Left colon (tissue), 2 donors: ENCODE measurements at regions not wholly inside any gene's neighbourhood (a gene's known extent, or its start where the extent isn't known, plus 50 kb on each side); places are given as distances from the start of the nearest gene placed in this dataset.

Experiments used
- ATAC-seq: fragments of 200-7000 bp; cut with Tn5 transposase; one replicate; pipeline ENCODE4 v1.9.1; 2020; ENCODE audit warnings: mild to moderate bottlenecking, moderate library complexity
- DNase-seq, 2 donors: peaks; one replicate each; pipeline ENCODE4 v3.0.0-alpha.2; 2020
- intact Hi-C, 2 donors: fragments of 100-400 bp; cut with DNase I in 1 of 2; cut with micrococcal nuclease in 1 of 2; formaldehyde crosslinking; loops; one replicate each; pipeline versions ENCODE4 v1.11.2 to v1.14.0; 2022; cut with DNase I, micrococcal nuclease
- donor health status: DM: no; HTN: no; CAD: no.
- donor health status: DM: yes; HTN: yes; CAD: no.

GRCh38 chr9:135260221-135261180 lies 173.0 kb downstream of the OLFM1 start:
- no peak for DNase-seq
- ATAC-seq = no peak
- intact Hi-C loops = no loop called here

GRCh38 chr9:135262248-135262647 lies 174.8 kb downstream of the OLFM1 start:
- intact Hi-C loops = no loop called here
- no peak for ATAC-seq

GRCh38 chr9:135263511-135263910 lies 176.0 kb downstream of the OLFM1 start:
- ATAC-seq (no peak), DNase-seq (no peak)
- intact Hi-C loops = no loop called here

More at GRCh38 chr9:135262248-135262647, 174.8 kb downstream of the OLFM1 start:
- DNase-seq = no peak

- no peak for DNase-seq
- intact Hi-C loops = no loop called here
- no peak for ATAC-seq
These were observed 178.5 kb downstream of the OLFM1 start for GRCh38 chr9:135265931-135266330.

- ATAC-seq (no peak), DNase-seq (no peak)
- intact Hi-C loops = no loop called here
These were observed 179.8 kb downstream of the OLFM1 start for GRCh38 chr9:135267191-135267809.

- no peak for ATAC-seq
- no peak for DNase-seq
- intact Hi-C loops = no loop called here
These were observed 180.6 kb downstream of the OLFM1 start for GRCh38 chr9:135268031-135268430.

GRCh38 chr9:135268981-135269380 lies 181.5 kb downstream of the OLFM1 start:
- intact Hi-C loops = no loop called here
- no peak for ATAC-seq
- no peak for DNase-seq

- ATAC-seq = no peak
- intact Hi-C loops = no loop called here
- no peak for DNase-seq
These were observed 182.7 kb downstream of the OLFM1 start for GRCh38 chr9:135269912-135270830.

- DNase-seq = no peak
- intact Hi-C loops = no loop called here
These were observed 184.0 kb downstream of the OLFM1 start for GRCh38 chr9:135271425-135271824.

GRCh38 chr9:135272608-135273007 lies 185.1 kb downstream of the OLFM1 start:
- intact Hi-C loops = no loop called here

More at GRCh38 chr9:135271425-135271824, 184.0 kb downstream of the OLFM1 start:
- no peak for ATAC-seq

GRCh38 chr9:135273008-135273407 lies 185.5 kb downstream of the OLFM1 start:
- ATAC-seq (no peak), DNase-seq (no peak)
- intact Hi-C loops = no loop called here

More at GRCh38 chr9:135272608-135273007, 185.1 kb downstream of the OLFM1 start:
- ATAC-seq (no peak), DNase-seq (no peak)

GRCh38 chr9:135275163-135275562 lies 187.7 kb downstream of the OLFM1 start:
- ATAC-seq = no peak

GRCh38 chr9:135275571-135276289 lies 188.3 kb downstream of the OLFM1 start:
- no peak for DNase-seq
- no peak for ATAC-seq
- intact Hi-C loops = no loop called here

More at GRCh38 chr9:135275163-135275562, 187.7 kb downstream of the OLFM1 start:
- intact Hi-C loops = no loop called here
- DNase-seq = no peak

- DNase-seq = no peak
- no peak for ATAC-seq
- intact Hi-C loops = no loop called here
These were observed 190.0 kb downstream of the OLFM1 start for GRCh38 chr9:135277219-135278201.

- ATAC-seq (no peak), DNase-seq (no peak)
- intact Hi-C loops = no loop called here
These were observed 191.1 kb downstream of the OLFM1 start for GRCh38 chr9:135278586-135278985.

GRCh38 chr9:135279385-135279784 lies 191.9 kb downstream of the OLFM1 start:
- no peak for ATAC-seq
- intact Hi-C loops = no loop called here
- no peak for DNase-seq

- no peak for ATAC-seq
- no peak for DNase-seq
- intact Hi-C loops = no loop called here
These were observed 192.4 kb downstream of the OLFM1 start for GRCh38 chr9:135279834-135280393.
